Neural progenitor cell (in vitro differentiated cells): ENCODE measurements at regions not wholly inside any gene's neighbourhood (a gene's known extent, or its start where the extent isn't known, plus 50 kb on each side); places are given as distances from the start of the nearest gene placed in this dataset.
"Not testable (repeated sequence)": the region's sequence is repeated elsewhere in the genome, so short reads cannot be mapped to it uniquely, and the experiment has no call there.

Experiments used
- CTCF ChIP-seq: fragments of 200-600 bp; sonication (generic); IDR thresholded peaks from 2 replicates; pipeline ENCODE4 v1.5.1; 2017; ENCODE audit warnings: antibody characterized with exemption, mild to moderate bottlenecking
- EZH2 ChIP-seq: fragments of 200-600 bp; sonication (generic); IDR thresholded peaks from 2 replicates; pipeline ENCODE4 v1.6.1; 2017; ENCODE audit warnings: antibody characterized with exemption, mild to moderate bottlenecking, moderate library complexity

- TF ChIP-seq CTCF, EZH2: not testable (repeated sequence)
These were observed 669.3 kb upstream of the SEMA6D start for GRCh38 chr15:47047981-47048380.
